Lung (tissue), 11 donors: ENCODE measurements at regions not wholly inside any gene's neighbourhood (a gene's known extent, or its start where the extent isn't known, plus 50 kb on each side); places are given as distances from the start of the nearest gene placed in this dataset.

Experiments
- ATAC-seq: fragments of 200-7000 bp; cut with Tn5 transposase; one replicate; pipeline ENCODE4 v1.9.1; 2020; ENCODE audit warnings: moderate number of reproducible peaks; ENCODE audit not compliant: insufficient read depth, low FRiP score
- DNase-seq, 3 donors: peaks; one replicate each; pipeline ENCODE4 v3.0.0-alpha.2; 2013 to 2017
- H3K27ac ChIP-seq, 2 donors: one replicate each; pipeline ENCODE4 v1.5.1; 2013; ENCODE audit warnings: mild to moderate bottlenecking in 2 of 2, moderate library complexity in 2 of 2, control low read depth in 1 of 2, inconsistent platforms in 1 of 2, low read depth in 1 of 2, low read length in 1 of 2
- H3K27me3 ChIP-seq, 3 donors: one replicate each; pipeline ENCODE4 v1.5.1; 2013; ENCODE audit warnings: low read length in 2 of 3; ENCODE audit not compliant: control insufficient read depth in 3 of 3, insufficient read depth in 3 of 3
- H3K36me3 ChIP-seq, 4 donors: one replicate each; pipeline ENCODE4 v1.5.1; 2013; ENCODE audit warnings: low read length in 4 of 4, mild to moderate bottlenecking in 1 of 4, moderate library complexity in 1 of 4; ENCODE audit not compliant: control insufficient read depth in 4 of 4, insufficient read depth in 4 of 4
- H3K4me1 ChIP-seq, 5 donors: one replicate each; pipeline ENCODE4 v1.5.1; 2013; ENCODE audit warnings: low read length in 5 of 5, mild to moderate bottlenecking in 2 of 5, moderate library complexity in 1 of 5; ENCODE audit not compliant: control insufficient read depth in 5 of 5, insufficient read depth in 5 of 5
- H3K4me3 ChIP-seq: one replicate; pipeline ENCODE4 v1.5.1; 2013; ENCODE audit warnings: mild to moderate bottlenecking, control low read depth, moderate library complexity
- H3K9ac ChIP-seq, 2 donors: one replicate each; pipeline ENCODE4 v1.5.1; 2013; ENCODE audit warnings: low read length in 2 of 2, control low read depth in 1 of 2; ENCODE audit not compliant: insufficient read depth in 1 of 2
- H3K9me3 ChIP-seq, 4 donors: one replicate each; pipeline ENCODE4 v1.5.1; 2013; ENCODE audit warnings: low read length in 3 of 4, mild to moderate bottlenecking in 1 of 4, moderate library complexity in 1 of 4; ENCODE audit not compliant: control insufficient read depth in 4 of 4, insufficient read depth in 3 of 4
- WGBS, 2 donors: extraction: QIAGEN DNeasy Blood & Tissue Kit; methylation state at CpG; one replicate each; pipeline ENCODE4 v1.1.7; 2013; 5-methylcytosine and 5-hydroxymethylcytosine counted together
- TF ChIP-seq, protein P1 (sequence below): IDR thresholded peaks from 2 replicates; pipeline ENCODE4 v1.5.1; 2012; ENCODE audit warnings: mild to moderate bottlenecking; ENCODE audit errors: control extremely low read depth, extremely low read depth
- donor health status: control.
- donor health status: control.
- donor health status: Bipolar disorder and iron deficiency.
- donor health status: healthy.
- donor health status: DM: yes; HTN: yes; CAD: no.

DNA sequence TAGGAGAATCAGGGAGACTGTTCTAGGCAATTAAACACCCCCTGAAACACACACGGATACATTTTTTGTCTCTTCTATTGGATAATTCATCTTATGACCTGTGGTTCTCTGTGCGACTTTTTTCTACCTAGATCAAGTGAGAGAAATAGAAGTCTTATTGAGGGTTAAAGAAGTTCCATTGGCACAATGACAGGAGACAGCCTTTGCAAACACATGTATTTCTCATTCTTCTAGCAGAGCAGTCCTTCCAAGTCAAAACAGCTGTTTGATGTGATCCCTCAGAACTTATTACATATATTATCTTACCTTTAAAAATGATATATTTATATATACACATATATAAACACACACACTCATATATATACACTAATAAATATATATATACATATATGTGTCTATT lies 496.7 kb downstream of the SLC6A15 start:
- no peak overlapping the region for H3K4me3 ChIP-seq
- H3K9me3 ChIP-seq: no peaks in the 10 kb centered on the region
- WGBS, 2 donors: 73 to 77% methylated on average over 2 of the region's 2 CpGs

DNA sequence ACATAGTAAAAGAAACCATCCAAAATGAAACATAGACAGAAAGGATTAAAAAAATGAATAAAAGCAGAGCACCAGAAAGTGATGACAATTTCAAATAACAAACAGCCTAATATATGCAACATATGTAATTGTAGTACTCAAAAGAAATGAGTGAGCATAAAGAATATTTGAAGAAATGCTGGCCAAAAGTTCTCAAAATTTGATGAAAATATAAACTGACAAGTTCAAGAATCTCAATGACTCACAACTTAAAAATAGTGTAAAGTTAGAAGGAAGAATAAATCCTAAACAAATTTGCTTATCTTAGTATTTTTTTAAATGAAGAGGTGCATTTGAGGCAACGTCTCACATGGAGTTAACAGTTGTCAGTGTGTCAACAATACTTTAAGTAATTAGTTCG lies 498.9 kb downstream of the SLC6A15 start:
- H3K4me3 ChIP-seq: no peak overlapping the region
- H3K4me1 ChIP-seq: no peaks in the 10 kb centered on the region
- no peaks in the 10 kb centered on the region for H3K36me3 ChIP-seq
- ATAC-seq (no peak), DNase-seq (no peak)
- TF ChIP-seq, protein P1, sequence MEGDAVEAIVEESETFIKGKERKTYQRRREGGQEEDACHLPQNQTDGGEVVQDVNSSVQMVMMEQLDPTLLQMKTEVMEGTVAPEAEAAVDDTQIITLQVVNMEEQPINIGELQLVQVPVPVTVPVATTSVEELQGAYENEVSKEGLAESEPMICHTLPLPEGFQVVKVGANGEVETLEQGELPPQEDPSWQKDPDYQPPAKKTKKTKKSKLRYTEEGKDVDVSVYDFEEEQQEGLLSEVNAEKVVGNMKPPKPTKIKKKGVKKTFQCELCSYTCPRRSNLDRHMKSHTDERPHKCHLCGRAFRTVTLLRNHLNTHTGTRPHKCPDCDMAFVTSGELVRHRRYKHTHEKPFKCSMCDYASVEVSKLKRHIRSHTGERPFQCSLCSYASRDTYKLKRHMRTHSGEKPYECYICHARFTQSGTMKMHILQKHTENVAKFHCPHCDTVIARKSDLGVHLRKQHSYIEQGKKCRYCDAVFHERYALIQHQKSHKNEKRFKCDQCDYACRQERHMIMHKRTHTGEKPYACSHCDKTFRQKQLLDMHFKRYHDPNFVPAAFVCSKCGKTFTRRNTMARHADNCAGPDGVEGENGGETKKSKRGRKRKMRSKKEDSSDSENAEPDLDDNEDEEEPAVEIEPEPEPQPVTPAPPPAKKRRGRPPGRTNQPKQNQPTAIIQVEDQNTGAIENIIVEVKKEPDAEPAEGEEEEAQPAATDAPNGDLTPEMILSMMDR: no peak
- no peaks in the 10 kb centered on the region for H3K27me3 ChIP-seq
- no peak overlapping the region for H3K9ac ChIP-seq
- no peaks in the 10 kb centered on the region for H3K9me3 ChIP-seq
- no peak overlapping the region for H3K27ac ChIP-seq
- 65 to 79% methylated on average over 2 of the region's 2 CpGs for WGBS, 2 donors

More for the DNA sequence above, 496.7 kb downstream of the SLC6A15 start:
- Histone ChIP-seq H3K36me3 (no peaks in the 10 kb centered on the region), H3K27me3 (no peaks in the 10 kb centered on the region), H3K27ac (no peak overlapping the region), H3K4me1 (no peaks in the 10 kb centered on the region), H3K9ac (no peak overlapping the region)
- no peak for ATAC-seq
- DNase-seq: no peak
- TF ChIP-seq, protein P1: no peak

DNA sequence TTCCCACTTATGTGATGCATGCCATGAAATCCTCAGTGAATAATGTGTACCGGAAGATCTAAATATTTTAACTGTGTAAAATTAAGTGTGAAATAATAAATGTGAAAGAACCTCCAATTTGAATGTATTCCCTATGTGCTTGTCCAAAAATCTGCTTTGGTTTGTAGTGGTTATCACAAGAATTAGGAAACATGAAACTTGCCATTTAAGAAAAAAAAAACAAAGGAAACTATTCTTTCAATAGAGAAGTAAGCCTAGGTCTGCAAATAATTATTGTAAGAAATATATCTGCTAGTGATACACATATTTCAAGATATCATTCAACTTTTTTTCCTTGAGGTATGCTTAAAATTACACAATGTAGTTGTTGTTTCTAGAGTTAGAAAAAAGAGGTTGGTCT lies 500.4 kb downstream of the SLC6A15 start:
- Histone ChIP-seq H3K4me3 (no peak overlapping the region), H3K27ac (no peak overlapping the region), H3K27me3 (no peaks in the 10 kb centered on the region), H3K4me1 (no peaks in the 10 kb centered on the region), H3K9me3 (no peaks in the 10 kb centered on the region), H3K36me3 (no peaks in the 10 kb centered on the region), H3K9ac (no peak overlapping the region)
- DNase-seq (peak in 2 of 3 donors; percentile 15 to 17), ATAC-seq (no peak)
- TF ChIP-seq, protein P1: no peak
- WGBS, 2 donors: 65 to 90% methylated on average over 1 of the region's 1 CpG

DNA sequence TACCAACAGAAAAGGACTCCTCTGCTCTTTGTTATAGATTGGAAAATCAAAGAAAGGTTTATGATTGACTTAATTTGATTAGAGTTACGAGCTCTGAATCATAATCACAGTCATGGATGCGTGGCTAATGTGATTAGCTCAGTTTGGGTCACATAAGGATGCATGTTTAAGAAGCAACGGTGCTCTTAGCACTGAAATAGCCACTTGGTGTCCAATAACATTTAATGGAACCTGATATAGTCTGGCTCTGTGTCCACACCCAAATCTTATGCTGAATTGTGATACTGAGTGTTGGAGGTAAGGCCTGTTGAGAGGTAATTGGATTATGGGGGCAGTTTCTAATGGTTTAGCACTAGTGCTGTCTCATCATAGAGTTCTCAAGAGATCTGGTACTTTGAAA lies 501.6 kb downstream of the SLC6A15 start:
- Histone ChIP-seq H3K9me3 (peaks cover 0 to 2% (median 0%) of the 10 kb centered on the region in 4 donors), H3K36me3 (no peaks in the 10 kb centered on the region), H3K4me3 (no peak overlapping the region), H3K27me3 (no peaks in the 10 kb centered on the region), H3K27ac (no peak overlapping the region), H3K4me1 (no peaks in the 10 kb centered on the region), H3K9ac (no peak overlapping the region)
- no peak for ATAC-seq
- DNase-seq: no peak
- TF ChIP-seq, protein P1: no peak
- WGBS, 2 donors: 52 to 77% methylated on average over 3 of the region's 3 CpGs
